A549 (cell line): ENCODE measurements at regions not wholly inside any gene's neighbourhood (a gene's known extent, or its start where the extent isn't known, plus 50 kb on each side); places are given as distances from the start of the nearest gene placed in this dataset.

Experiments used
- ATAC-seq, 2 experiments: fragments of 200-7000 bp in 1 of 2; fragments of >200 bp in 1 of 2; cut with Nextera tagmentation in 1 of 2; cut with Tn5 transposase in 1 of 2; 3 replicates each; pipeline versions ENCODE4 v1.8.0 to v1.9.1; 2018 to 2020; ENCODE audit warnings: mild to moderate bottlenecking in 1 of 2, moderate library complexity in 1 of 2
- CTCF ChIA-PET: fragments of 300-600 bp; sonication (Branson Sonifier 250); formaldehyde crosslinking; extraction: SDS; loops from one replicate; lab custom pipeline; 2021; ENCODE audit warnings: antibody characterized with exemption, inconsistent platforms; lab: Yijun Ruan, JAX
- POLR2A ChIA-PET: fragments of 350-600 bp; formaldehyde crosslinking; extraction: SDS; loops from one replicate; lab custom pipeline; 2021; ENCODE audit warnings: antibody characterized with exemption, inconsistent platforms; lab: Yijun Ruan, JAX
- DNase-seq, 2 experiments: peaks; one replicate each; pipeline versions ENCODE4 v3.0.0 to v3.0.0-alpha.2; 2011 to 2016; ENCODE audit warnings: low read depth in 1 of 2, low spot score in 1 of 2
- FAIRE-seq: peaks from 2 replicates; lab custom pipeline; 2011; peaks lifted over from hg19 to GRCh38; lab: Jason Lieb, UNC
- H3K27ac ChIP-seq, 2 experiments: fragments of >200 bp; sonication (Bioruptor Twin); formaldehyde crosslinking; 3 replicates each; pipeline ENCODE4 v1.5.1; 2016 to 2017
- H3K4me1 ChIP-seq: fragments of >200 bp; sonication (Bioruptor Twin); formaldehyde crosslinking; 3 replicates; pipeline ENCODE4 v1.6.1; 2016
- H3K4me2 ChIP-seq: fragments of >200 bp; sonication (Bioruptor Twin); formaldehyde crosslinking; 3 replicates; pipeline ENCODE4 v1.6.1; 2016
- H3K4me3 ChIP-seq: fragments of >200 bp; sonication (Bioruptor Twin); formaldehyde crosslinking; 3 replicates; pipeline ENCODE4 v1.5.1; 2016
- H3K9me3 ChIP-seq: fragments of >200 bp; sonication (Bioruptor Twin); formaldehyde crosslinking; 3 replicates; pipeline ENCODE4 v1.6.1; 2016
- CBX2 ChIP-seq: fragments of 200-600 bp; sonication (generic); IDR thresholded peaks from 2 replicates; pipeline ENCODE4 v1.6.1; 2016; ENCODE audit warnings: low read depth, mild to moderate bottlenecking, borderline replicate concordance
- CEBPB ChIP-seq, 2 experiments: fragments of >200 bp in 1 of 2; sonication (Bioruptor Twin) in 1 of 2; formaldehyde crosslinking in 1 of 2; IDR thresholded peaks; 2 replicates each; pipeline ENCODE4 v1.6.1; 2012 to 2016
- CHD2 ChIP-seq: fragments of 150-350 bp; IDR thresholded peaks from 2 replicates; pipeline ENCODE4 v1.6.1; 2014; ENCODE audit warnings: low read length; ENCODE audit not compliant: partially characterized antibody
- CTCF ChIP-seq: fragments of >200 bp; sonication (Bioruptor Twin); formaldehyde crosslinking; IDR thresholded peaks from 3 replicates; pipeline ENCODE4 v1.5.1; 2016
- EHF ChIP-seq: fragments of 250-450 bp; sonication (Bioruptor Pico); IDR thresholded peaks from 2 replicates; pipeline ENCODE4 v1.5.0; 2020; ENCODE audit warnings: mild to moderate bottlenecking
- EHMT2 ChIP-seq: fragments of 200-600 bp; sonication (generic); IDR thresholded peaks from 2 replicates; pipeline ENCODE4 v1.6.1; 2016; ENCODE audit warnings: antibody characterized with exemption, low read depth, mild to moderate bottlenecking, moderate library complexity
- ESRRA ChIP-seq: fragments of 150-350 bp; IDR thresholded peaks from 2 replicates; pipeline ENCODE4 v1.6.1; 2014; ENCODE audit warnings: mild to moderate bottlenecking, low read length, borderline replicate concordance
- HDAC2 ChIP-seq: fragments of 200-600 bp; sonication (generic); IDR thresholded peaks from 2 replicates; pipeline ENCODE4 v1.6.1; 2016
- HOXA7 ChIP-seq: fragments of 250-450 bp; sonication (Bioruptor Pico); IDR thresholded peaks from 2 replicates; pipeline ENCODE4 v1.5.0; 2020; ENCODE audit warnings: mild to moderate bottlenecking, moderate library complexity
- HOXB5 ChIP-seq: fragments of 250-450 bp; sonication (Bioruptor Pico); IDR thresholded peaks from 2 replicates; pipeline ENCODE4 v1.5.0; 2020; ENCODE audit warnings: mild to moderate bottlenecking, moderate library complexity
- JUNB ChIP-seq: fragments of >200 bp; sonication (Bioruptor Twin); formaldehyde crosslinking; IDR thresholded peaks from 2 replicates; pipeline ENCODE4 v1.6.1; 2016
- KDM5A ChIP-seq: fragments of 200-600 bp; sonication (generic); IDR thresholded peaks from 2 replicates; pipeline ENCODE4 v1.6.1; 2016; ENCODE audit warnings: antibody characterized with exemption, mild to moderate bottlenecking
- MYC ChIP-seq: IDR thresholded peaks from 2 replicates; pipeline ENCODE4 v1.6.1; 2012; ENCODE audit warnings: mild to moderate bottlenecking, inconsistent platforms, low read length, improper control_type of control experiment, borderline replicate concordance
- NFE2L2 ChIP-seq: fragments of 150-350 bp; conservative IDR thresholded peaks from 2 replicates; pipeline ENCODE4 v1.6.1; 2014; ENCODE audit warnings: low read length
- RAD21 ChIP-seq, 2 experiments: fragments of >200 bp in 1 of 2; sonication (Bioruptor Twin) in 1 of 2; formaldehyde crosslinking in 1 of 2; IDR thresholded peaks in 1 of 2; conservative IDR thresholded peaks in 1 of 2; 2 replicates in 1 of 2; 3 replicates in 1 of 2; pipeline ENCODE4 v1.6.1; 2012 to 2018; ENCODE audit warnings: inconsistent platforms in 1 of 2
- RFX5 ChIP-seq: fragments of 450-650 bp; IDR thresholded peaks from 2 replicates; pipeline ENCODE4 v1.7.1; 2014; ENCODE audit warnings: antibody characterized with exemption, mild to moderate bottlenecking, moderate library complexity
- SREBF2 ChIP-seq: fragments of 450-650 bp; IDR thresholded peaks from 2 replicates; pipeline ENCODE4 v1.6.1; 2014; ENCODE audit warnings: mild to moderate bottlenecking, moderate library complexity
- USF2 ChIP-seq: fragments of 450-650 bp; IDR thresholded peaks from 2 replicates; pipeline ENCODE4 v1.6.1; 2014; ENCODE audit warnings: antibody characterized with exemption
- ZNF302 ChIP-seq: fragments of 250-450 bp; sonication (Bioruptor Pico); IDR thresholded peaks from 2 replicates; pipeline ENCODE4 v1.9.0; 2021; ENCODE audit warnings: inconsistent platforms, mild to moderate bottlenecking, moderate library complexity
- WGBS: methylation state at CpG from one replicate; pipeline ENCODE4 v1.1.6; 2017; ENCODE audit errors: missing lambda C conversion rate; 5-methylcytosine and 5-hydroxymethylcytosine counted together
- TF ChIP-seq, protein P1 (sequence below): fragments of 250-450 bp; sonication (Bioruptor Pico); IDR thresholded peaks from 2 replicates; pipeline ENCODE4 v1.5.0; 2020; ENCODE audit warnings: low read depth, mild to moderate bottlenecking, moderate library complexity
- TF ChIP-seq, protein P2 (sequence below): fragments of 150-350 bp; IDR thresholded peaks from 2 replicates; pipeline ENCODE4 v1.6.1; 2014; ENCODE audit warnings: low read depth, mild to moderate bottlenecking, low read length

GRCh38 chr3:124131580-124131979 lies 139.7 kb upstream of the ROPN1 start (continued):
- TF ChIP-seq MYC (no peak), USF2 (no peak)
- TF ChIP-seq, protein P1, sequence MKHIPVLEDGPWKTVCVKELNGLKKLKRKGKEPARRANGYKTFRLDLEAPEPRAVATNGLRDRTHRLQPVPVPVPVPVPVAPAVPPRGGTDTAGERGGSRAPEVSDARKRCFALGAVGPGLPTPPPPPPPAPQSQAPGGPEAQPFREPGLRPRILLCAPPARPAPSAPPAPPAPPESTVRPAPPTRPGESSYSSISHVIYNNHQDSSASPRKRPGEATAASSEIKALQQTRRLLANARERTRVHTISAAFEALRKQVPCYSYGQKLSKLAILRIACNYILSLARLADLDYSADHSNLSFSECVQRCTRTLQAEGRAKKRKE: no peak
- TF ChIP-seq, all 56 proteins: peak for 0

GRCh38 chr3:124132813-124133212 lies 140.9 kb upstream of the ROPN1 start:
- H3K9me3 ChIP-seq: no peaks in the 10 kb centered on the region
- no peak for DNase-seq
- CTCF ChIA-PET: interaction anchor here (1.0 kb wide), 1 partner anchor 24 kb away, joined by 3 read pairs; no protein-coding TSS in a partner anchor
- FAIRE-seq: no peak
- H3K4me2 ChIP-seq: no peak overlapping the region
- H3K4me1 ChIP-seq: no peaks in the 10 kb centered on the region; the same call in 2 of the 3 replicates
- WGBS: 23% methylated on average over 2 of the region's 2 CpGs
- ATAC-seq: no peak
- POLR2A ChIA-PET: no interaction called here
- H3K27ac ChIP-seq: no peak overlapping the region
- TF ChIP-seq JUNB: no peak
- TF ChIP-seq ESRRA: no peak
- TF ChIP-seq ZNF302 (CRISPR knock-in tag): no peak
- TF ChIP-seq EHMT2: no peak
- TF ChIP-seq HOXA7 (CRISPR knock-in tag): no peak
- TF ChIP-seq CHD2: no peak
- TF ChIP-seq, protein P2, sequence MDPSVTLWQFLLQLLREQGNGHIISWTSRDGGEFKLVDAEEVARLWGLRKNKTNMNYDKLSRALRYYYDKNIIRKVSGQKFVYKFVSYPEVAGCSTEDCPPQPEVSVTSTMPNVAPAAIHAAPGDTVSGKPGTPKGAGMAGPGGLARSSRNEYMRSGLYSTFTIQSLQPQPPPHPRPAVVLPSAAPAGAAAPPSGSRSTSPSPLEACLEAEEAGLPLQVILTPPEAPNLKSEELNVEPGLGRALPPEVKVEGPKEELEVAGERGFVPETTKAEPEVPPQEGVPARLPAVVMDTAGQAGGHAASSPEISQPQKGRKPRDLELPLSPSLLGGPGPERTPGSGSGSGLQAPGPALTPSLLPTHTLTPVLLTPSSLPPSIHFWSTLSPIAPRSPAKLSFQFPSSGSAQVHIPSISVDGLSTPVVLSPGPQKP: no peak
- TF ChIP-seq CBX2: no peak
- TF ChIP-seq RAD21 (conservative IDR thresholded peaks at IDR 0.05 in 1 of 2, IDR thresholded peaks at IDR 0.05 in 1 of 2): no peak
- TF ChIP-seq NFE2L2: no peak
- no peak for TF ChIP-seq HOXB5
- TF ChIP-seq KDM5A: no peak
- TF ChIP-seq HDAC2: no peak
- TF ChIP-seq USF2: no peak
- TF ChIP-seq MYC: no peak
- no peak for TF ChIP-seq RFX5
- no peak for TF ChIP-seq CTCF
- TF ChIP-seq CEBPB (IDR thresholded peaks at IDR 0.05): no peak
- TF ChIP-seq EHF (CRISPR knock-in tag): no peak
- TF ChIP-seq SREBF2: no peak
- no peak overlapping the region for H3K4me3 ChIP-seq
